ENCODE measurements at regions not wholly inside any gene's neighbourhood (a gene's known extent, or its start where the extent isn't known, plus 50 kb on each side); places are given as distances from the start of the nearest gene placed in this dataset.
"Not testable (repeated sequence)": the region's sequence is repeated elsewhere in the genome, so short reads cannot be mapped to it uniquely, and the experiment has no call there.

DNA sequence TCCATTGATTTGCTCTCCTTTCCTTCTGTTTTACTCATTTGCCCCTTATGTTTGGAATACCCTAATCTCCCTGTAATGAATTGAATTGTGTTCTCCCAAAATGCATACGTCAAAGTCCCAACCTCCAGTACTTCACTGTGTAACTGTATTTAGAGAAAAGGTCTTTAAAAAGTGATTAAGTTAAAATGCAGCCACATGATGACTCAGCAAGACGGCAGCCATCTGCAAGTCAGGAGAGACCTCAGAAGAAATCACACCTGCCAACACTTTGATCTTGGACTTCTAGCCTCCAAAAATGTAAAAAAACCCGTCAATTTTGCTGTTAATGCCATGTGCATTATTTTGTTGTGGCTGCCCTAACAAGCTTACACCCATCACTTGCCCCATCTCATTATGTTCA, 85.3 kb upstream of the PCLO start:
- in situ Hi-C loops (cut with HindIII; ENCODE audit: low pct_unique_long_range_greater_than_20kb, low sequenced_read_pairs), result no loop called here
- no peak for TF ChIP-seq JUND (IDR thresholded peaks at IDR 0.05; ENCODE audit: low read depth)
- no peak for DNase-seq (ENCODE audit: low read depth in 1 of 2, low spot score in 1 of 2)

DNA sequence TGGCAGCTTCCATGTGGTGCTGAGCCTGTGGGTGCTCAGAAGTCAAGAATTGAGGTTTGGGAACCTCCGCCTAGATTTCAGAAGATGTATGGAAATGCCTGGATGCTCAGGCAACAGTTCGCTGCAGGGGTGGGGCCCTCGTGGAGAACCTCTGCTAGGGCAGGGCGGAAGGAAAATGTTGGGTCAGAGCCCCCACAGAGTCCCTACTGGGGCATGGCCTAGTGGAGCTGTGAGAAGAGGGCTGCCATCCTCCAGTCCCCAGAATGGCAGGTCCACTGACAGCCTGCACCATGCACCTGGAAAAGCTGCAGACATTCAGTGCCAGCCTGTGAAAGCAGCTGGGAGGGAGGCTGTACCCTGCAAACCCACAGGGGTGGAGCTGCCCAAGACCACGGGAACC, 56.5 kb upstream of the PCLO start:
- in situ Hi-C loops (cut with HindIII; ENCODE audit: low pct_unique_long_range_greater_than_20kb, low sequenced_read_pairs); DNase-seq (ENCODE audit: low read depth in 1 of 2, low spot score in 1 of 2): not testable (repeated sequence)

DNA sequence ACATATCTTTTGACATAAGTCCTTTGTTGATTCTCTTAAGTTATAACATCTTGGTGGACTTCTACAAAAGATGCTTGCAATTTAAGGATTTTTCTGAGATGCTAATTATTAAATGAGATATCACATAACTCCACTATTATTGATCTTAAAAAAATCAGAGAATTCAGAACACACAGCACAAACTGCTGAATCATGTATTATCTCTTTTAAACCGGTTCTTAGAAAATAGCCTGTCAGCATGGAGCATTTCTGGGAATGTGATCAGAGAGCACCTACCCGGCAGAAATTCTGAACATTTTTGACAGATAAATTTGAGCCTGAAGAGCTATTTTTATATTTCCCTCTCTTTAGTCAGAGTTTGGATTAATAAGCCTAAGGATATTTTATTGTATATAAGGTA, 50.2 kb upstream of the PCLO start:
- in situ Hi-C loops (cut with HindIII; ENCODE audit: low pct_unique_long_range_greater_than_20kb, low sequenced_read_pairs), result no loop called here
- DNase-seq (ENCODE audit: low read depth in 1 of 2, low spot score in 1 of 2), result no peak
- no peak for TF ChIP-seq JUND (IDR thresholded peaks at IDR 0.05; ENCODE audit: low read depth)
